ENCODE measurements at regions not wholly inside any gene's neighbourhood (a gene's known extent, or its start where the extent isn't known, plus 50 kb on each side); places are given as distances from the start of the nearest gene placed in this dataset.

DNA sequence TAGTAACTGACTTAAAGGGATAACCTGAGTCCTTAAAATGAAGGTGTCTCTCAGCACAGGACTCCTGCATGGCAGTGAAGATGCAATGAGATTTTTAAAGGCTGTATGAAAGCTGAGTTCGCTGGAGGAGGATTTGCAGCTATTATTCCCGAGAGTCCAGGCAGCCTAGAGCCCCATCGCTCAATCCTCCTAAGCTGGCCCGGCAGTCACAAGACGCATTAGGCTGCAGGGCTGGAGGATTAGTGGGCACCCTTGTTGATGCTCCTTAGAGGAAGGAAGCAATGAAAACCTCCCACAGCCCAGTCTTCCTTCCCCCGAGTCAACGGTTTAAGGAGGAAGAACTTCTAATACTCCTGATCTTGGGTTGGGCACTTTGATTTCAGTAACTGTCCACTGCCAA is 239.5 kb downstream of the EFNB2 start:
- no peak overlapping the region for H3K4me3 ChIP-seq (ENCODE audit: insufficient read length, low read depth)
- TF ChIP-seq SUZ12 (IDR thresholded peaks at IDR 0.05; ENCODE audit: extremely low read depth, insufficient read depth, insufficient read length) = no peak
- TF ChIP-seq ZNF274 (IDR thresholded peaks at IDR 0.05; ENCODE audit: low read depth, low read length) = no peak
- TF ChIP-seq YY1 (IDR thresholded peaks at IDR 0.05; ENCODE audit: insufficient read depth, insufficient read length) = no peak
- no peaks in the 10 kb centered on the region for H3K36me3 ChIP-seq (ENCODE audit: insufficient read depth, insufficient read length, low read length)
- H3K4me1 ChIP-seq (ENCODE audit: insufficient read depth, insufficient read length) = no peaks in the 10 kb centered on the region
- no peak for DNase-seq (ENCODE audit: low read depth, low spot score)
- no peaks in the 10 kb centered on the region; the same call in 1 of the 2 replicates for H3K9me3 ChIP-seq (ENCODE audit: insufficient read depth, low read length)
- no peaks in the 10 kb centered on the region for H3K27me3 ChIP-seq (ENCODE audit: insufficient read depth, insufficient read length)
- H3K9ac ChIP-seq (ENCODE audit: insufficient read length, low read depth) = no peak overlapping the region

DNA sequence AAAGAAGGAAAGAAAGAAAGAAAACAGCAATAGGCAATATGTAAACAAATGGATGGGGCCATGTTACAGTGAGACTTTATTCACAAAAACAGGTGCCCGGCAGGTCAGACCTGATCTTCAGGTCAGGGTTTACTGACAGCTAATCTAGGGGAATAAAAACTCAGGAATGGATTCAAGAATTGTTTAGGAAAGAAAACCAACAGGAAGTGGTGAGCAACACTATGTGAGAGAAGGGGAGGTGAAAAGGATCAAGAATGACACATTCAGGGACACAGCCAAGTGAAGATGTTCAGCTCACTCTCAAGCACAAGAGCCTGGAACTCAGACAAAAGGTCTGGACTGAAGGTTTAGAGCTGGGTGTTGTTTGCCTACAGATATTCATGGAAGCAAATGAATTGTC is 244.5 kb downstream of the EFNB2 start:
- no peak overlapping the region for H3K4me3 ChIP-seq (ENCODE audit: insufficient read length, low read depth)
- no peak for DNase-seq (ENCODE audit: low read depth, low spot score)
- H3K36me3 ChIP-seq (ENCODE audit: insufficient read depth, insufficient read length, low read length) = no peaks in the 10 kb centered on the region
- TF ChIP-seq ZNF274 (IDR thresholded peaks at IDR 0.05; ENCODE audit: low read depth, low read length) (no peak), SUZ12 (IDR thresholded peaks at IDR 0.05; ENCODE audit: extremely low read depth, insufficient read depth, insufficient read length) (no peak), YY1 (IDR thresholded peaks at IDR 0.05; ENCODE audit: insufficient read depth, insufficient read length) (no peak)
- no peaks in the 10 kb centered on the region for H3K9me3 ChIP-seq (ENCODE audit: insufficient read depth, low read length)
- H3K9ac ChIP-seq (ENCODE audit: insufficient read length, low read depth) = no peak overlapping the region
- no peaks in the 10 kb centered on the region for H3K27me3 ChIP-seq (ENCODE audit: insufficient read depth, insufficient read length)
- H3K4me1 ChIP-seq (ENCODE audit: insufficient read depth, insufficient read length) = no peaks in the 10 kb centered on the region

DNA sequence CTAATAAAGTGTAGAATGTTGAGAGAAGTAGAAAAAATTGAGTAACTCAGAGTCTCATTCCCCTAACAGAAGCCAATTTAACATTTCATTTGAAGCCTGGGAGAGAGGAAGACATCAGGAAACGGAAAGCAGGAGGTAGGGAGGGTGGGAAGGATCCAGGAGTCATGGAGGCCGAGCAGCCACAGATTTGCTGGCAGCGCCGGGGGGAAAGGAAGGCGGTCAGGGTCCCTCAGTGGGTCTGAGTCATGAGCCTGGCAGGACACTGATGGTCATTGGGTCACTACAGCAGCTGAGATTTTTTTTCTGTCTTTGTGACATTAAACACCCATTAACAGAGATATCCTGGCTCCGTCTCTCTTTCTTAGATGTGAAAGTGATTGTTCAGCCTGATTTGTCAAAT is 248.1 kb downstream of the EFNB2 start:
- Histone ChIP-seq H3K4me1 (ENCODE audit: insufficient read depth, insufficient read length) (no peaks in the 10 kb centered on the region), H3K4me3 (ENCODE audit: insufficient read length, low read depth) (no peak overlapping the region), H3K36me3 (ENCODE audit: insufficient read depth, insufficient read length, low read length) (no peaks in the 10 kb centered on the region), H3K9me3 (ENCODE audit: insufficient read depth, low read length) (no peaks in the 10 kb centered on the region), H3K9ac (ENCODE audit: insufficient read length, low read depth) (no peak overlapping the region), H3K27me3 (ENCODE audit: insufficient read depth, insufficient read length) (no peaks in the 10 kb centered on the region)
- no peak for DNase-seq (ENCODE audit: low read depth, low spot score)
- TF ChIP-seq YY1 (IDR thresholded peaks at IDR 0.05; ENCODE audit: insufficient read depth, insufficient read length) (no peak), SUZ12 (IDR thresholded peaks at IDR 0.05; ENCODE audit: extremely low read depth, insufficient read depth, insufficient read length) (no peak)

DNA sequence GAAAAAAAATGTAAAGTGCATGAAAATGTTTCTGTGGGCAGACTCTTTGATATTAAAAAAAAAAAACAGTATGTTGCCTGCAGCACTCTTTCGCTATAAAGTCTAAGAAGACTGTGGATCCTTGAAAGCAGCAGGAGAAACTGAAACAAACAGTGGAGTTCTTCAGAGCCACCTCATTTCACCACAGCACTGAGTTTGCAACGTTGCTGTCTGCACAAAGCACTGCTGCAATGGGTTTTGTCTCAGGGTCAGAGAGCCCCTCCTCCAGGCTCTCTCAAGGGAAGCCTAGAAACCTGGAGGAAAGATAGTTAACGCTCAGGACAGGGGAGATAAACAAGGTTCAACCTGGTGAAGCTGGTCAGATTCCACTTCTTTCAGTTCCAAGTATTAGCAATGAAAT is 248.7 kb downstream of the EFNB2 start:
- no peaks in the 10 kb centered on the region for H3K27me3 ChIP-seq (ENCODE audit: insufficient read depth, insufficient read length)

DNA sequence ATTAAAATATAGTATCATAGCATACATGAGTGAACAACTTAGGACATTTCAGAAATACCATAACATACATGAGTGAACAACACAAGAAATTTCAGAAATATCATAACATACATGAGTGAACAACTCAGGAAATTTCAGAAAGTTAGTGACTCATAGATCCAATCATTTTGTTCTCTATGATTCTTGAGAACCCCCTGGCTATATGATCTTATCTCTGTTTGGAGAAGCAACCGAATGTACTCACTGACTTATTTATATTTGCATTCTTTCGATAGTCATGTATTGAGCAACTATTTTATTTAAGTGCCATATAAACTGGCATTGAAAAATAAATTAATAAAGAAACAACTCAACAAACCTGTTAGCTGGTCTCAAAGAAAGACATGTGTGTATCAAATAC is 251.1 kb downstream of the EFNB2 start:
- Histone ChIP-seq H3K4me3 (ENCODE audit: insufficient read length, low read depth) (no peak overlapping the region), H3K9ac (ENCODE audit: insufficient read length, low read depth) (no peak overlapping the region), H3K27me3 (ENCODE audit: insufficient read depth, insufficient read length) (no peaks in the 10 kb centered on the region), H3K4me1 (ENCODE audit: insufficient read depth, insufficient read length) (no peaks in the 10 kb centered on the region), H3K36me3 (ENCODE audit: insufficient read depth, insufficient read length, low read length) (no peaks in the 10 kb centered on the region), H3K9me3 (ENCODE audit: insufficient read depth, low read length) (no peaks in the 10 kb centered on the region)
- DNase-seq (ENCODE audit: low read depth, low spot score) = no peak
- no peak for TF ChIP-seq YY1 (IDR thresholded peaks at IDR 0.05; ENCODE audit: insufficient read depth, insufficient read length)
- no peak for TF ChIP-seq SUZ12 (IDR thresholded peaks at IDR 0.05; ENCODE audit: extremely low read depth, insufficient read depth, insufficient read length)
- no peak for TF ChIP-seq ZNF274 (IDR thresholded peaks at IDR 0.05; ENCODE audit: low read depth, low read length)

More for the DNA sequence above, 248.7 kb downstream of the EFNB2 start:
- Histone ChIP-seq H3K4me1 (ENCODE audit: insufficient read depth, insufficient read length) (no peaks in the 10 kb centered on the region), H3K4me3 (ENCODE audit: insufficient read length, low read depth) (no peak overlapping the region), H3K9ac (ENCODE audit: insufficient read length, low read depth) (no peak overlapping the region), H3K9me3 (ENCODE audit: insufficient read depth, low read length) (no peaks in the 10 kb centered on the region), H3K36me3 (ENCODE audit: insufficient read depth, insufficient read length, low read length) (no peaks in the 10 kb centered on the region)
- TF ChIP-seq SUZ12 (IDR thresholded peaks at IDR 0.05; ENCODE audit: extremely low read depth, insufficient read depth, insufficient read length) (no peak), YY1 (IDR thresholded peaks at IDR 0.05; ENCODE audit: insufficient read depth, insufficient read length) (no peak), ZNF274 (IDR thresholded peaks at IDR 0.05; ENCODE audit: low read depth, low read length) (no peak)
- no peak for DNase-seq (ENCODE audit: low read depth, low spot score)

DNA sequence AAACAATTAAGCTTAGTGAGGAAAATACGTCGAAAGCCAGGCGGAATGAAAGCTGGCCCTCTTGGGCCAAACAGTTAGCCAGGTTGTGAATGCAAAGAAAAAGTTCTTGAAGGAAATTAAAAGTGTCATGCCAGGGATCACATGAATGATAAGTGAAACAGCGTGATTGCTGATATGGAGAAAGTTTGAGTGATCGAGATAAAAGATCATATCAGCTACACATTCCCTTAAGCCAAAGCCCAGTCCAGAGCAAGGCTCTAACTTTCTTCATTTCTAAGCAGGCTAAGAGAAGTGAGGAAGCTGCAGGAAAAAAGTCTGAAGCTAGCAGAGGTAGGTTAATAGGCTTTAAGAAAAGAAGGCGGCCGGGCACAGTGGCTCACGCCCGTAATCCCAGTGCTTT is 254.0 kb downstream of the EFNB2 start:
- Histone ChIP-seq H3K4me3 (ENCODE audit: insufficient read length, low read depth) (no peak overlapping the region), H3K27me3 (ENCODE audit: insufficient read depth, insufficient read length) (no peaks in the 10 kb centered on the region), H3K9ac (ENCODE audit: insufficient read length, low read depth) (no peak overlapping the region), H3K36me3 (ENCODE audit: insufficient read depth, insufficient read length, low read length) (no peaks in the 10 kb centered on the region), H3K9me3 (ENCODE audit: insufficient read depth, low read length) (no peaks in the 10 kb centered on the region), H3K4me1 (ENCODE audit: insufficient read depth, insufficient read length) (no peaks in the 10 kb centered on the region)
- no peak for DNase-seq (ENCODE audit: low read depth, low spot score)
- TF ChIP-seq YY1 (IDR thresholded peaks at IDR 0.05; ENCODE audit: insufficient read depth, insufficient read length) (no peak), SUZ12 (IDR thresholded peaks at IDR 0.05; ENCODE audit: extremely low read depth, insufficient read depth, insufficient read length) (no peak), ZNF274 (IDR thresholded peaks at IDR 0.05; ENCODE audit: low read depth, low read length) (no peak)

DNA sequence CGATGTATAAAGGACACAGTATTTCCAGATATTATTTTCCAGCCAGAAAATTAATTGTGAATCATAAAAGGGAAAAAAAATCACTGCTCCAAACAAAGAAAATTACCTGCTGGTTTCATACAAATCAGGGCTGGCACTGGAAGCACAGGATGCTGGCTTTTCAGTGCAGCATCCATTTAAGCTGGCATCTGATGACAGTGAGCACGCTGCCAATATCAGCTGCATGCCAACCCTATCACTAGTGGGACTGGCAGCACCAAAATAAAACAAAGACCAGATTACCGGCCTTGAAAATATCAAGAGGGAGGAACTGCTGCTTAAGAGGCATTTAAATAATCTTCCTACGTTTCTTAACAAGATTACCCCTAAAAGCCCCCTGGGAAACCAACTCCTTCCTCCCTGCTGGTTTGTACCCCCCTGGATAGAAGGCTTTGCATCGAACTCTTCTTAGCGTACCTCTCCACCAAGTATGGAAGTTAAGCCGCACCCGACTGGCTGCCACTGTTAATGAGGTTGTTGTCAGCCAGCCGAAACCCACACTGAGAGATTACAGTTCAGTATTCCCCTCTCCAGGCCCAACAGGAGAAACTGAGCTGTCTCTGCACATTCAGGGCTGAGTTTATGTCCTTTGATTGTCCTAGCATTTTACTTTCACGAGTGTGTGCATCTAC is 257.8 kb downstream of the EFNB2 start:
- no peaks in the 10 kb centered on the region for H3K27me3 ChIP-seq (ENCODE audit: insufficient read depth, insufficient read length)
- DNase-seq (ENCODE audit: low read depth, low spot score) = no peak
- no peaks in the 10 kb centered on the region for H3K36me3 ChIP-seq (ENCODE audit: insufficient read depth, insufficient read length, low read length)
- TF ChIP-seq ZNF274 (IDR thresholded peaks at IDR 0.05; ENCODE audit: low read depth, low read length) = no peak
- no peak for TF ChIP-seq YY1 (IDR thresholded peaks at IDR 0.05; ENCODE audit: insufficient read depth, insufficient read length)
- no peak for TF ChIP-seq SUZ12 (IDR thresholded peaks at IDR 0.05; ENCODE audit: extremely low read depth, insufficient read depth, insufficient read length)
- H3K9ac ChIP-seq (ENCODE audit: insufficient read length, low read depth) = no peak overlapping the region
- no peaks in the 10 kb centered on the region for H3K9me3 ChIP-seq (ENCODE audit: insufficient read depth, low read length)
- H3K4me3 ChIP-seq (ENCODE audit: insufficient read length, low read depth) = no peak overlapping the region
- no peaks in the 10 kb centered on the region for H3K4me1 ChIP-seq (ENCODE audit: insufficient read depth, insufficient read length)
